ENCODE measurements at regions not wholly inside any gene's neighbourhood (a gene's known extent, or its start where the extent isn't known, plus 50 kb on each side); places are given as distances from the start of the nearest gene placed in this dataset.

DNA sequence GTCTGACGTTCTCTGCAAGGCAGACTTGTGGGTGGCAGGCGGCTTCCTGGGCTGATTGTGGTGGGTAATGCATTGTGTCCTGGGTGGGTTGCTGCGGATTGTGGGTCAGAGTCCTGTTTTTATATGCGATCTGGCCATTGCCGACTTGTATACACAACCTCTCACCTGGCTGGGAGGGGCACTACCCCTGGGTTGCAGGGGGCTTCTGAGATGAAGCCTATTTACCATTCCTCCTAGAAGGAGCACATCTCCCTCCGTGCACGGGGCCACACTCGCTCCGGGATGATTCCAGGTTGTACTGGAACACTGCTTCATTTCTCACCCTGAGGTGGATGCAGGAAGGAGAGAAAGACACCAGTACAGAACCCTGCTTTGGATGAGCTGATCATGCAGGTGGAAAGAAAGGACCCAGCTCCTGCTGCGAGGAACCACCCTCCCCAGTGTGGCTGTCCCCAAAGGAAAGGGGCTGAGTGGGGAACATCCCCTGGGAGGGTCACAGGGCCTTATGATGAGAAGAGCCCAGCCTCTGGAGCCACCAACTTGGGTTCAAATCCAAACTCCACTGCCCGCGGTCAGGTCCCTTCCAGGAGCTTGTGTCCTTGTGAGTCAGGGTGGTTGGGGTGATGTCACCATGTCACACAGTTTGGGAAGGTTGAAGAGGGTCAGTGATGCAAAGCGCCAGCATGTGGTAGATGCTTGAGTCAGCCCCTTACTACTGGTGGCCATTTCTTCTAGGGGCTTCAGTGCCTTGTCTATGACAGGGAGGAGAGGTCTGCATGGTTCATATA lies 151.8 kb upstream of the COL5A1 start (continued):
- TF ChIP-seq GTF2F1 (IDR thresholded peaks at IDR 0.05; ENCODE audit: borderline replicate concordance, low read depth, low read length) = no peak
- TF ChIP-seq CREB1 (IDR thresholded peaks at IDR 0.05) = no peak
- no peak for TF ChIP-seq JUN (IDR thresholded peaks at IDR 0.05; ENCODE audit: low read depth, low read length)
- TF ChIP-seq RBBP5 (IDR thresholded peaks at IDR 0.05; ENCODE audit: borderline replicate concordance, low read depth, low read length) = no peak
- TF ChIP-seq PHF8 (conservative IDR thresholded peaks at IDR 0.05; ENCODE audit: low read depth, low read length) = no peak
- no peak for TF ChIP-seq TAF7 (optimal IDR thresholded peaks at IDR 0.05; ENCODE audit: borderline replicate concordance, low read depth, low read length)
- TF ChIP-seq CTCF (IDR thresholded peaks at IDR 0.05; ENCODE audit: control extremely low read depth in 1 of 3, insufficient read depth in 1 of 3, low read depth in 1 of 3, low read length in 3 of 3) = no peak
